NB4 (cell line): ENCODE measurements at regions not wholly inside any gene's neighbourhood (a gene's known extent, or its start where the extent isn't known, plus 50 kb on each side); places are given as distances from the start of the nearest gene placed in this dataset.

Experiments
- MAX ChIP-seq: IDR thresholded peaks from 2 replicates; pipeline ENCODE4 v1.6.1; 2011; ENCODE audit warnings: low read depth, low read length
- POLR2A ChIP-seq: IDR thresholded peaks from 2 replicates; pipeline ENCODE4 v1.6.1; 2011; ENCODE audit warnings: mild to moderate bottlenecking; ENCODE audit not compliant: insufficient read length; ENCODE audit errors: extremely low read depth

GRCh38 chr14:104435147-104436046, 144.2 kb upstream of the C14orf180 start:
- no peak for TF ChIP-seq MAX
- no peak for TF ChIP-seq POLR2A
